ENCODE measurements at regions not wholly inside any gene's neighbourhood (a gene's known extent, or its start where the extent isn't known, plus 50 kb on each side); places are given as distances from the start of the nearest gene placed in this dataset.

- Histone ChIP-seq H3K27ac (no peak overlapping the region), H3K36me3 (no peaks in the 10 kb centered on the region), H3K27me3 (no peaks in the 10 kb centered on the region), H3K4me3 (no peak overlapping the region), H3K9me3 (no peaks in the 10 kb centered on the region), H3K4me1 (no peaks in the 10 kb centered on the region)
- DNase-seq (ENCODE audit: low spot score in 2 of 2): no peak
- intact Hi-C loops (cut with DNase I): no loop called here
- TF ChIP-seq CTCF (IDR thresholded peaks at IDR 0.05): no peak
These were observed 754.1 kb downstream of the IPMK start for GRCh38 chr10:57513637-57514036.

GRCh38 chr10:57507788-57508187 lies 759.9 kb downstream of the IPMK start:
- H3K27me3 ChIP-seq: no peaks in the 10 kb centered on the region
- no peak for DNase-seq (ENCODE audit: low spot score in 2 of 2)
- intact Hi-C loops (cut with DNase I): no loop called here
- no peak overlapping the region for H3K4me3 ChIP-seq
- peaks cover 0 to 6% of the 10 kb centered on the region in 2 donors for H3K9me3 ChIP-seq
- H3K36me3 ChIP-seq: no peaks in the 10 kb centered on the region
- no peak overlapping the region for H3K27ac ChIP-seq
- no peaks in the 10 kb centered on the region for H3K4me1 ChIP-seq
- TF ChIP-seq CTCF (IDR thresholded peaks at IDR 0.05): no peak

GRCh38 chr10:57506414-57507094 lies 761.1 kb downstream of the IPMK start:
- intact Hi-C loops (cut with DNase I): no loop called here
- Histone ChIP-seq H3K36me3 (no peaks in the 10 kb centered on the region), H3K4me1 (no peaks in the 10 kb centered on the region), H3K27ac (no peak overlapping the region), H3K9me3 (peaks cover 0 to 6% of the 10 kb centered on the region in 2 donors), H3K4me3 (no peak overlapping the region), H3K27me3 (no peaks in the 10 kb centered on the region)
- TF ChIP-seq CTCF (IDR thresholded peaks at IDR 0.05): no peak
- peak in 1 of 2 donors; percentile 8 for DNase-seq (ENCODE audit: low spot score in 2 of 2)

GRCh38 chr10:57494486-57494885 lies 773.2 kb downstream of the IPMK start:
- TF ChIP-seq CTCF (IDR thresholded peaks at IDR 0.05): no peak
- Histone ChIP-seq H3K4me3 (no peak overlapping the region), H3K4me1 (no peaks in the 10 kb centered on the region), H3K27ac (no peak overlapping the region), H3K9me3 (no peaks in the 10 kb centered on the region), H3K36me3 (no peaks in the 10 kb centered on the region), H3K27me3 (no peaks in the 10 kb centered on the region)
- DNase-seq (ENCODE audit: low spot score in 2 of 2): no peak
- intact Hi-C loops (cut with DNase I): no loop called here

GRCh38 chr10:57482259-57482658 lies 785.4 kb downstream of the IPMK start:
- Histone ChIP-seq H3K27ac (no peak overlapping the region), H3K4me1 (no peaks in the 10 kb centered on the region), H3K9me3 (no peaks in the 10 kb centered on the region), H3K27me3 (no peaks in the 10 kb centered on the region), H3K4me3 (no peak overlapping the region), H3K36me3 (no peaks in the 10 kb centered on the region)
- no peak for TF ChIP-seq CTCF (IDR thresholded peaks at IDR 0.05)
- no peak for DNase-seq (ENCODE audit: low spot score in 2 of 2)
- intact Hi-C loops (cut with DNase I): no loop called here
